Transverse colon (tissue), 3 donors: ENCODE measurements at regions not wholly inside any gene's neighbourhood (a gene's known extent, or its start where the extent isn't known, plus 50 kb on each side); places are given as distances from the start of the nearest gene placed in this dataset.

Source experiments
- CTCF ChIP-seq, 5 experiments: fragments of 200-600 bp in 3 of 5; fragments of 450-650 bp in 2 of 5; sonication (generic) in 3 of 5; IDR thresholded peaks; 1 replicate in 2 of 5; 2 replicates in 3 of 5; pipeline ENCODE4 v1.5.1; 2016 to 2017; ENCODE audit warnings: antibody characterized with exemption in 5 of 5, inconsistent platforms in 3 of 5, mild to moderate bottlenecking in 2 of 5, moderate library complexity in 1 of 5
- EP300 ChIP-seq: sonication (generic); formaldehyde crosslinking; IDR thresholded peaks from one replicate; pipeline ENCODE4 v1.6.1; 2017; ENCODE audit warnings: antibody characterized with exemption, low read depth
- POLR2A ChIP-seq: fragments of 450-650 bp; IDR thresholded peaks from one replicate; pipeline ENCODE4 v1.6.1; 2016; ENCODE audit warnings: antibody characterized with exemption, mild to moderate bottlenecking, moderate library complexity

GRCh38 chr7:67447297-67447696, 450.7 kb downstream of the TYW1 start:
- TF ChIP-seq CTCF (IDR thresholded peaks at IDR 0.05) (no peak), EP300 (no peak), POLR2A (no peak)
